NCI-H748 treated with DMSO at 0.1 percent for 48 hours (cell line): ENCODE measurements at regions not wholly inside any gene's neighbourhood (a gene's known extent, or its start where the extent isn't known, plus 50 kb on each side); places are given as distances from the start of the nearest gene placed in this dataset.
"Not testable (repeated sequence)": the region's sequence is repeated elsewhere in the genome, so short reads cannot be mapped to it uniquely, and the experiment has no call there.

Experiments
- DNase-seq: peaks from one replicate; lab custom pipeline; 2025; lab: John Stamatoyannopoulos, UW

- DNase-seq, result no peak
Measured at GRCh38 chr2:44086629-44087028, 82.0 kb upstream of the PPM1B start.

DNA sequence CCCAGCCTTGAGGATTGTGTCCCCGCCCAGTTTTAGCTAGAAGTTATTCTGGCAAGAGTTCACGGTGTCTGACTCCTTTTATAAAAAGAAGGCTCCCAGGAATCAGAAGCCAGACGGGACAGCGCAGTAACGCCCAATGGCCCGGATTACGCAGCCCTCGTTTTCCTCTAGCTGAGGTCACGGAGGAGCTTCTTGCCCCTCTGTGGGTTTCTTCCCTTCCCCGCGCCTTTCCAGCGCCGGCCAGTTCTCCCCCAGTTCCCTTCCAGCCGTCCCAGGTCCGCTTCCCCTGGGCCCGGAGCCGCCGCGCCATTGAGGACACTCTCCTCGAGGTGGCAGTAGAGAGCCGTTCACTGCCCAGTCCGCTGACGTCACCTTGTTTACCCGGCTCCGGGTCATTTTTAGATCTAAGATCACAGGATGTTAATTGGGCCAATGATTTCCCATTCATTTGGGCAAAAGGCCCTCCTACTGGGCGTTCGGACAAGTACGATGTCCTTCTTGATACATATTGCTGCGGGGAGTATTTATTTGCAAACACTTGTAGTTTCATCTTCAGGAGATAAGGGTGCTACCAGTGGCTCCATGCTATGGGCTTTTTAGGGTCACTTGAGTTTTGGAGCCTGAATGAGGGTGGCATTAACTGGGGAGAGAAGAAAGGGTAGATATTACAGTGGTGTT, 81.5 kb upstream of the PPM1B start:
- DNase-seq, result peak; percentile 39

GRCh38 chr2:44087714-44088092, 81.0 kb upstream of the PPM1B start:
- DNase-seq, result no peak

DNA sequence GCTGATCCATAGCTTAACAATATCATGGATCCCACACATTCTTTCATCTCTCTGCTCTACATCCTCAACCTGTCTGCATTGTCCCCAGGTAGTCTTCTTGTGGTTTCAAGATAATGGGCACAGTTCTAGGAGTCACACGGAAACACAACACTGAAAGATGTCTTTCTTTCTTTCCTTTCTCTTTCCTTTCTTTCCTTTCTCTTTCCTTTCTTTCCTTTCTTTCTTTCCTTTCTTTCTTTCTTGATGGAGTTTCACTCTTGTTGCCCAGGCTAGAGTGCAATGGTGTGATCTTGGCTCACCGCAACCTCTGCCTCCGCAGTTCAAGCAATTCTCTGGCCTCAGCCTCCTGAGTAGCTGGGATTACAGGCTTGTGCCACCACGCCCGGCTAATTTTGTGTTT, 76.2 kb upstream of the PPM1B start:
- not testable (repeated sequence) for DNase-seq

- DNase-seq, result no peak
Measured at GRCh38 chr2:44093970-44094369, 74.7 kb upstream of the PPM1B start.

DNA sequence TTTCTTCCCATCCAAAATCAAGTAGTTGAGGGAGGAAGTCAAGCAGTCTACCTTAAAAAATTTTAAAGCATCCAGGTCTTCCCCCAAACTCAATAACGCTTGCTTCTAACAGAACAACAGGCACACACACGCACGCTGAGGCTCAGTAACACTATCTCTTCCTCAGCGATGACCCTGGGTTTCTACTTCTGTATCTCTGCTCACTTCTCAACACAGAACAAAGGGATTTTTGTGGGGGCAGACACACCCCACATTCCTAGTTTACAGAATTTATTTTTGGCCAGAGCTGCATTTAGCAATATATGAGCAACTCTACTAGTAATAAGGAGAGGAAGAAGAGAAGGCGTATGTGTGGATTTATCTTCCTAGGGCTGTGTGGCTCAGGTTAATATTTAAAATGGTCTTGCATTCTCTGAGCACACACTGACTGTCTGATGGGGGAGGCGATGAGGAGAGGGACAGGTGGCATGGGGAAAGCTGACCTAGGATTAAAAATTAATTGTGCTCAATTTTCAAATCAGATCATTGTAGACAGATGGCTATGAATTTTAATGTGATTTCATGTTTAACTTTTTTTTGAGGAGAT, 71.3 kb upstream of the PPM1B start:
- DNase-seq, result no peak

DNA sequence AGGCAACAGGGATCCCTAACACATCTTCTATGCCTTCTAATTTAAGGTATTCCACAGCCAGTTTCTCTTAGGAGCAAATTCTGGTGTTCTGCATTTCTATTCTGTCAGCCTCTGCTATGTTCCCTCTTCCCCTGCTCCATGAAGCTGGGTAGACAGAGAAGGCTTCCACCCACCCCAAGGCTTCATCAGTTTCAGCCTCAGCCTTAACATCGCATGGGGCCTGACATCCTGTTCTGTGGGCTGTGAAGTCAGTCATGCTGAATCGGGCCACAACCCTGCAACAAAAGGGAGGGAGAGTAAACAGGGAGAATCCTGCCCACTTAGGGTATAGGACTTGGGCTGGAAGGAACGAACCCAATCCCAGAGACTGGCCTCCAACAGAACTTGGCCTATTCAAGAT, 70.6 kb upstream of the PPM1B start:
- no peak for DNase-seq

DNA sequence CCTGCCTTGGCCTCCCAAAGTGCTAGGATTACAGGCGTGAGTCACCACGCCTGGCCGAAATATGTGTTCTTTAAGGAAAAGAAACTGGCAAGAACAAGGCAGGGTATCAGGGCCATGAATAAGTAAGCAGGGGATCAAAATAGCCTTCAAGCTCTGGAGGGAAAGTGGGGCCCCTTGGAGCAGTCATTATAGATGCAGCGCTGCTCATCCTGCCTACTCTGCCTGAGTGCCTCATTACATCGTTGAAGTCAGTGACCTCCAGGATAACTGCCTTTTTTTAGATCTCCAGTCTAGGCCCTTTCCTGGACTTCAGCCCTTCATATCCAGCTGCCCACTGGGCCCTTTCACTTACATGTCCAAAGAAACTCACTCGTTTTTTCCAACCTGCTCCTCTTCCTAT, 69.8 kb upstream of the PPM1B start:
- no peak for DNase-seq

- no peak for DNase-seq
Measured at GRCh38 chr2:44100351-44100750, 68.3 kb upstream of the PPM1B start.

DNA sequence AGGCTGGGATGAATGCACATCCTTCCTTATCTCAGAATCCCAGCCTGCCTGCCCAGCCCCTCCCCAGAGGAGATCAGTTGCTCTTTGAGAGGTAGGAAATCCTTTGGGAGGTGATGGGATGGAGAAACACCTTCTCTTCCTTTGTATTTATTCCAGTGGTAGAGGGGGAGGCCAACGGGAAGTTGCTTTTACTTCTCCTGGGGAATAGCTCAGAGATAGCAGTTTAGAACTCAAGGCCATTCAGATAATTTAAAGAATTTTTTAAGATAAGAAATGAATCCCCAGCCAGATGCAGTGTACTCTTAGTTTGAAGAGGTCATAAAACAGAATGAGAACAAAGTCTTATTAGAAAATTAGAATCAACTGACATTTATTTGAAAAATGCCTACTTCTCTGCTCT, 67.4 kb upstream of the PPM1B start:
- DNase-seq, result no peak

DNA sequence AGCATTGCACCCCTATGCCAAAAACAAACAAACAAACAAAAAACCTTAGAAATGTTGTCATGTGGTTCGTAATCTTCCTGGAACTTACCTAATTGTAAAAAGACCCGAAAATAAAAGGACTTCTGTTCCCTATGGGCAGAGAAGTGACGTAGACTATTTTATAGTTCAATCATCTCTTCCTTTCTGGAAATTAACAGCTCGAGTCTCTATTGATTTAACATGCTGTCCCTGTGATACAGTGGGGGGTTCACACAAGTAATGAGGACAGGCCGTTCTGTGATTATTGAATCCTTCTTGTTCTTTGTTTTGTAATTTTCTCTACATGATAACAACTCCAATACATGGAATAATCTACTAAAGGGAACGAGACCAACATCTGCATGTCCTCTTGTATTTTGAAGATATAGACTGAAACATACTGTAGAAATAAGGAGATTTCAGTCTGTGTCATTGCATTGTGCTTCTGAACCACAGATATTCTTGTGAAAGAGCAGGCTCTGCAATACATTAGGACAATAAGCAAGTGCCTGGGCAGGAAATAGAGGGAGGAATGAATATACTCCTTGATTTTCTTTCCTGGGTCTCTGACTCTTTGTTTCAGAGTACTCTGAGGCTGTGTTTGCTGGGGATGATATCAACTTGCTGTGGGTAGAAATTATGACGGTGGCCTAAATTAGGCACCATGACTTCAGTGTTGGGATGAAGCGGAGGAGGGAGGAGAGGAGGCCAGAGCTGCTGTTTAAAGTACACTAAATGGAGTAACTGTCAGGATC, 65.7 kb upstream of the PPM1B start:
- DNase-seq, result no peak

GRCh38 chr2:44103639-44104038, 65.0 kb upstream of the PPM1B start:
- no peak for DNase-seq

- DNase-seq, result no peak
Measured at GRCh38 chr2:44104855-44105271, 63.8 kb upstream of the PPM1B start.

GRCh38 chr2:44106509-44106908, 62.2 kb upstream of the PPM1B start:
- not testable (repeated sequence) for DNase-seq

GRCh38 chr2:44107086-44107740, 61.5 kb upstream of the PPM1B start:
- DNase-seq, result no peak

DNA sequence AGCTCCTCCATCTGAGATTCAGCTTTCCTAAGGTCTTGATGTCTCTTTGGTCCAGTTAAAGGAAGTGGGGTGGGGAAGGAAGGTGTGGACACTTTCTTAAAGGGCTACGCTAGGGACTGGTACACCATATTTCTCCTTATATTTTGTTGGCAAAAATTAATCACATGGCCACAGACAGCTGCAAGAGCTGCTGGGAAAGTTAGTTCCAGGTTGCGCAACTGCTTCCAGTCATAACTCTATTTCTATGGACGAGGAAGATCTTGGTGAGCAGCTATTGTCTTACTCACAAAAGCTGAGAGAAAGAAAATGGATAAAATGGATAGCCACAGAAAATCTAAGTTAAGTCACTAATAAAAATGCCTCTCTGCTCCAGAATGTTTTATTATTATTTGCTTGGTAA, 60.7 kb upstream of the PPM1B start:
- no peak for DNase-seq

DNA sequence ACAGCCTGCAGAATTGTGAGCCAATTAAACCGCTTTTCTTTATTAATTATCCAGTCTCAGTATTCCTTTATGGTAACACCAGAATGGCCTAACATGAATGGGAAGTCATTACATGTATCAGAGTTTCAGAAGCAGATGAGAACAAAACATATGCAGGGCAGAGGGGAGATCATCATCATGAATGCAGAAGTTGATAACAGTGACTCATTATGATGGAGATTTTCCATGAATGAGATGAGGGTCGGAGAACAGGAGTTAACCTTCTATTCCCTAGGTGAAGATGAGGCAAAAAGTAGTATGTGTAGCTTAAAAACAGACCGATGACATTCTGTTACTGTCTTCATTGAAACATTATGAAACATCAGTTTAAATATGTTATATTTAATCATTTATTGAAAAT, 59.5 kb upstream of the PPM1B start:
- no peak for DNase-seq

- no peak for DNase-seq
Measured at GRCh38 chr2:44110444-44110843, 58.2 kb upstream of the PPM1B start.

GRCh38 chr2:44112096-44112495, 56.6 kb upstream of the PPM1B start:
- peak; percentile 23 for DNase-seq

GRCh38 chr2:44116319-44116718, 52.4 kb upstream of the PPM1B start:
- DNase-seq, result no peak

GRCh38 chr2:44118257-44118656, 50.4 kb upstream of the PPM1B start:
- DNase-seq, result no peak
